Suprapubic skin (tissue), 4 donors: ENCODE measurements at regions not wholly inside any gene's neighbourhood (a gene's known extent, or its start where the extent isn't known, plus 50 kb on each side); places are given as distances from the start of the nearest gene placed in this dataset.

ENCODE experiments used
- EP300 ChIP-seq: sonication (generic); formaldehyde crosslinking; IDR thresholded peaks from one replicate; pipeline ENCODE4 v1.6.1; 2017; ENCODE audit warnings: antibody characterized with exemption
- POLR2A ChIP-seq, 2 donors: fragments of 450-650 bp; IDR thresholded peaks; one replicate each; pipeline ENCODE4 v1.6.1; 2017; ENCODE audit warnings: antibody characterized with exemption in 2 of 2, mild to moderate bottlenecking in 2 of 2, moderate library complexity in 2 of 2
- POLR2AphosphoS5 ChIP-seq, 3 donors: sonication (generic); formaldehyde crosslinking; IDR thresholded peaks; one replicate each; pipeline ENCODE4 v1.6.1; 2017; ENCODE audit warnings: antibody characterized with exemption in 3 of 3
- TF ChIP-seq, protein P1 (sequence below), 2 donors: fragments of 200-600 bp in 1 of 2; fragments of 450-650 bp in 1 of 2; sonication (generic) in 1 of 2; IDR thresholded peaks; one replicate each; pipeline ENCODE4 v1.5.1; 2016 to 2019; ENCODE audit warnings: antibody characterized with exemption in 2 of 2, mild to moderate bottlenecking in 1 of 2, moderate library complexity in 1 of 2

DNA sequence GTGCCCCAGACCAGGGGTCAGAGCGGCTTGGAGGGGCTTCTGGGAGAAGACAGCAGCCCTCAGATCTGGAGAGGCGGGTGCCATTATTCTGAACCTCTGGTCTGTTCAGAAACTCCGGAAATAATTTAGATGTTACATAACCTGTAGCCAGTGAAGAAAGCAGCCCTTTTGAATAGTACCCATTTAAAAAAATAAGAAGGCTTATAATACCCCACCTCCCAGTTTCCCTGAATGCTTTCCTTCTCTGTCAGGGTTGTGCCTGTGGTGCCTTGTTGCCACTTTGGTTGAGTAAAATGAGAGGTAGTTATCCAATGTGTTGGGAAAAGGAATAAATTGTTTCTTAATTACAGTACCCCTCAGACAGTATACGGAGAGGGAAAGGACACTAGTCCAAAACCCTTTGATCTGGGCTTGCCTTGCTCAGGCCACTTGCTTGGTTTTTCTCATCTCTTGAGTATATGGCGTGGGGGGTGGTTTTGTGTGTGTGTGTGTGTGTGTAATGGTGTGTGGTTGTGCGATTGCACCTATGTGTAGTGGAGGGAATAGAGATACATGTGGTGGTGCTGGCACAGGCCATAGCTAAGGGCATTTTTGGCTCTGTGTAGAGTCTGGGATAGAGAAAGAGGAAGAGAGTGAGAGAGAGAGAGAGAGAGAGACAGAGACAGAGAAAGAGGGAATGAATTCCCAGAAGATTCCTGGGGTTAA lies 59.1 kb upstream of the TLR4 start:
- TF ChIP-seq, protein P1, sequence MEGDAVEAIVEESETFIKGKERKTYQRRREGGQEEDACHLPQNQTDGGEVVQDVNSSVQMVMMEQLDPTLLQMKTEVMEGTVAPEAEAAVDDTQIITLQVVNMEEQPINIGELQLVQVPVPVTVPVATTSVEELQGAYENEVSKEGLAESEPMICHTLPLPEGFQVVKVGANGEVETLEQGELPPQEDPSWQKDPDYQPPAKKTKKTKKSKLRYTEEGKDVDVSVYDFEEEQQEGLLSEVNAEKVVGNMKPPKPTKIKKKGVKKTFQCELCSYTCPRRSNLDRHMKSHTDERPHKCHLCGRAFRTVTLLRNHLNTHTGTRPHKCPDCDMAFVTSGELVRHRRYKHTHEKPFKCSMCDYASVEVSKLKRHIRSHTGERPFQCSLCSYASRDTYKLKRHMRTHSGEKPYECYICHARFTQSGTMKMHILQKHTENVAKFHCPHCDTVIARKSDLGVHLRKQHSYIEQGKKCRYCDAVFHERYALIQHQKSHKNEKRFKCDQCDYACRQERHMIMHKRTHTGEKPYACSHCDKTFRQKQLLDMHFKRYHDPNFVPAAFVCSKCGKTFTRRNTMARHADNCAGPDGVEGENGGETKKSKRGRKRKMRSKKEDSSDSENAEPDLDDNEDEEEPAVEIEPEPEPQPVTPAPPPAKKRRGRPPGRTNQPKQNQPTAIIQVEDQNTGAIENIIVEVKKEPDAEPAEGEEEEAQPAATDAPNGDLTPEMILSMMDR (IDR thresholded peaks at IDR 0.05), result no peak
- TF ChIP-seq POLR2AphosphoS5 (IDR thresholded peaks at IDR 0.05) (no peak), POLR2A (IDR thresholded peaks at IDR 0.05) (no peak), EP300 (no peak)
